GM10266 (cell line): ENCODE measurements at regions not wholly inside any gene's neighbourhood (a gene's known extent, or its start where the extent isn't known, plus 50 kb on each side); places are given as distances from the start of the nearest gene placed in this dataset.
A peak's percentile ranks its signal among the peaks of the same experiment; 100 is the strongest.

Experiments
- DNase-seq: peaks from one replicate; pipeline ENCODE4 v3.0.0; 2012; ENCODE audit errors: extremely low spot score
- TF ChIP-seq, protein P1 (sequence below): IDR thresholded peaks from 2 replicates; pipeline ENCODE4 v1.5.1; 2012; ENCODE audit warnings: mild to moderate bottlenecking, low read depth; ENCODE audit not compliant: control insufficient read depth, insufficient read depth; ENCODE audit errors: missing control alignments

DNA sequence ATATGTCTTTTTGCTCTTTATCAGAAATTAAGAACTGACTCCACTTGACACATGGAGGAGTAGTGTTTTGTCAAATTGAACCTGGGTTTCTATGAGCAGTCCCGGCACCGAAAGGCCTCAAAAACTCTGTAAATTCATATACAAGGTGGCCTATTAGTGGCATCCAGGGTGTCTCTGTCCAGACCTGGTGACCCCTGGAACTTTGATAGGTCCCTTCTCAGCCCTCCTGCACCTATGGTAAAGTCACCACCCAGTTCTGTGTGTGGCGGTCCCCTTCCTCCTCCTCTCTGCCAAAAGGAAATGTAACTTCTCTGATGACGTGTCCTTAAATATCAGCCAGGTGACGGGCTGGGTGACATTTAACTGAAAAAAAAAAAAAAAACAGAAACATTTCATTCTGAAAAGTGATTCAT is 204.0 kb upstream of the FOXN3 start:
- TF ChIP-seq, protein P1, sequence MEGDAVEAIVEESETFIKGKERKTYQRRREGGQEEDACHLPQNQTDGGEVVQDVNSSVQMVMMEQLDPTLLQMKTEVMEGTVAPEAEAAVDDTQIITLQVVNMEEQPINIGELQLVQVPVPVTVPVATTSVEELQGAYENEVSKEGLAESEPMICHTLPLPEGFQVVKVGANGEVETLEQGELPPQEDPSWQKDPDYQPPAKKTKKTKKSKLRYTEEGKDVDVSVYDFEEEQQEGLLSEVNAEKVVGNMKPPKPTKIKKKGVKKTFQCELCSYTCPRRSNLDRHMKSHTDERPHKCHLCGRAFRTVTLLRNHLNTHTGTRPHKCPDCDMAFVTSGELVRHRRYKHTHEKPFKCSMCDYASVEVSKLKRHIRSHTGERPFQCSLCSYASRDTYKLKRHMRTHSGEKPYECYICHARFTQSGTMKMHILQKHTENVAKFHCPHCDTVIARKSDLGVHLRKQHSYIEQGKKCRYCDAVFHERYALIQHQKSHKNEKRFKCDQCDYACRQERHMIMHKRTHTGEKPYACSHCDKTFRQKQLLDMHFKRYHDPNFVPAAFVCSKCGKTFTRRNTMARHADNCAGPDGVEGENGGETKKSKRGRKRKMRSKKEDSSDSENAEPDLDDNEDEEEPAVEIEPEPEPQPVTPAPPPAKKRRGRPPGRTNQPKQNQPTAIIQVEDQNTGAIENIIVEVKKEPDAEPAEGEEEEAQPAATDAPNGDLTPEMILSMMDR = no peak
- no peak for DNase-seq

DNA sequence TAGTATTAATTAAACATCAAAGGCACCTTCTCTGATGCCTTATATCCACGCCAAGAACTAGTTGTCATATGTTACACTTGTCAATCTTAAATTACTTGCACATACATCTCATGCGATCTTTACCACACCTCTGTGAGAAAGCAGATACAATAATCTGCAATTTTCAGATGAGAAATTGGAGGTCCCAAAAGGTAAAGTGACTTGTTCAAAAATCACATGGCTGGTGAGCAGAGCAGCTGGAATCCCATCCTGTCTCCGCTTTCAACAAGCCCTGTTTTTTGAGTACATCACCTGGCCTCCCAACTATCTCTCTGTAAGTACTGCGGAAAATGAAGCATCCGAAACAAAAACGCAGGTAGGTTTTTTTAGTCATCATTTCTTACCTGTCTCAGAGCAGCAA is 203.4 kb upstream of the FOXN3 start:
- TF ChIP-seq, protein P1 = no peak
- DNase-seq = no peak

DNA sequence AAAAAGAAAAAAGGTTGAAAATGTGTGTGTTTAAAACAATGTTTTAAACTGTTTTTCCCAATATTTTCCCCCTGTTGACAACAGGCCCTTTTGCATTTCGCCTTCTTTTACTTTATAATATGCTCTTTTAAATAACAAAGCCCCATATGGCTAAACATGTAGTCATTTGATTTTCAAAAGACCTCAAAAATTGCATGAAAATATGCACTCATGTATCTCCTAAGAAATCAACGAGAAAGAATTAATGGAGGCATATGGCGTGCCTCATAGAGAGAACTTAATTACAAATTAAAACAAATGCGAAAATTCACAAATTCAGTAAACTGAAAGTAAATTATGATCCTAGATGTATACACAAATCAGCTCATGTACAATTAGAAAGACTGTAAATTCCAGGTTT is 202.6 kb upstream of the FOXN3 start:
- TF ChIP-seq, protein P1 = no peak
- no peak for DNase-seq

DNA sequence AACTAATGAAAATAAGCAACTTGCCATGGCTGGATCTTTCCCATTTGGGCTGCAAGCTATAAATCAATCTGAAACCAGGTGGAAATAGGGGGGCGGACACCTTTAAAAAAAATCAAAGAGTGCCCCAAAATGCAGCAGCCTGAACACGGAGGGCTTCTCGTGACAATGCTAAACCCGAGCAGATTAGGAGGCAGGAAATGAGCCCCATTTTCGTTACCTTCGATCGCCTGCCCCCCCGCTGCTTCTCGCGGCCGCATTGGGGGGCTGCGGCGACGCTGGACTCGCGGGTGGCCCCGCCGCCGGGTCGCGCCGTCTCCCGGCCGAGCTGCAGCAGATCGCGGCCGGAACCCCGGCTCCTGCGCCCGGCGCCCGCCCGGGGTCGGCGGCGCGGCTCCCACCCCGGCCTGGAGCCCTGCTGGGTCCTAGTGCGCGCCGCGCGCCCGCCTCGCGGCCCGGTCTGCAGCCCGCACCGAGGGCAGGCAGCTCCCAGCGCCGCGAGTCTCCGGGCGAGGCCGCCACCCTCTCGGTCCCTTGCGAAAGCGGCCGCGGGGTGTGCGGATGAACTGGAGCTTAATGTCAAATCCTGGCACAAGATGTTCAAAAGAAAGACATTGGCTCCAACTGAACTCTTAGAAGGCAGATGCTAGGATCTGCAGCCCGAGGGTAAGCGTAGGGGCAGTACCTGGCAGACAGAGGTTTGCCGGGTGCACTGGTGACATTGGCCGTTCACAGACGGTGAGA is 201.9 kb upstream of the FOXN3 start:
- TF ChIP-seq, protein P1 = no peak
- DNase-seq = peak; percentile 86

DNA sequence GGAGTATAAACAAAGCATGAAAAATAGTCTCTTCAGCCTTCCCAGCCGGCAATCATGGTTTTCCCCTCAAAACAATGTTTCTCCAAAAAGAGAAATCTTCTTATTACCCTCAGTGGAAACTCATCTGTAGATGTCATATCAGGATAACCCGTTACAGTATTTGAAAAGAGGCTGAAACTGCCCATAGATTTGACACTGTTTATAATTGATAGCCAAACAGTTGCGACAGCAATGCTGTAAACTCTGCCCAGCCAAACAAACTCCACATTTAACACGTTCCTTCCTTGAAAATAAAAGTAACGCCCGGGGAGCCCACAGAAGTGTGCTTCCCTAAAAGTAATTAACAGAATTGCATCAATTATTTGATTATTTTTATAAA is 201.3 kb upstream of the FOXN3 start:
- TF ChIP-seq, protein P1 = no peak
- no peak for DNase-seq

DNA sequence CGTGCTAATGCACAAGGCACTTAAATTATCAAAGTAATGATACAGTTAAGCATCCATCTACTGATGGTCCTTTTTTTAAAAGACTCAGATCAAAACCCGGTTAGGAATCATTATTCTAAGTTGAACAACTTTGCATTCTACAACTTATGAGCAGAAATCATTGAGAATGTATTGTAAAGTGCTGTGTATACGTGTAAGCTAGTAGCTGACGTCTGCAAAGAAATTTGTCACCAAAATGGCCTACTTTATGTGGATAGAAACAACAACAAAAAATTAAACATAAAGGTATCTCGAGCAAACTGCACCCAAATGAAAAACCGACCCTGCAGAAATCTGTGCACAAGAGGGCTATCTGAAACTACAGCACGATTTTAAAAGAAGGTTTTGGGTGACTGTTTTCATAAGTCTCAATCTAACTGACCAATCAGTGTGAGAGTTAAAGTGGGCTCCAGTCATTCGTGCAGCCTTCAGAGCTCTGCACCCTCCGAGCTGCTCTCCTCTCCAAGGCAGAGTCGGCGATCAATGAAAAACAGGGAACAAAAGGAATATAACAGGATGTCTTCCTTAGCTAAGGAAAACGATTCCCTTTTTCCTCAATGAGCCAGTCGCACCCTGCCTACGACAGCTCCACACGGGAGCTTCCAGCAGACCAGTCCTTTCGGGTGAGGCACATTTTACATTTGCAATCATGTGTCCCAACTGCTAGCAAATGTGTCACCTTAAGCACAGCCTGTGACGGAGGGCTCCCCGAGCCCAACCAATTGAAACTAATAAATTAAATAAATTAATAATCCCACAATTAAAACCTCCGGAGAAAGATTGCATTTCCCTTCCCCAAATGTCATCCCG is 200.7 kb upstream of the FOXN3 start:
- DNase-seq = peak; percentile 65
- TF ChIP-seq, protein P1 = no peak

DNA sequence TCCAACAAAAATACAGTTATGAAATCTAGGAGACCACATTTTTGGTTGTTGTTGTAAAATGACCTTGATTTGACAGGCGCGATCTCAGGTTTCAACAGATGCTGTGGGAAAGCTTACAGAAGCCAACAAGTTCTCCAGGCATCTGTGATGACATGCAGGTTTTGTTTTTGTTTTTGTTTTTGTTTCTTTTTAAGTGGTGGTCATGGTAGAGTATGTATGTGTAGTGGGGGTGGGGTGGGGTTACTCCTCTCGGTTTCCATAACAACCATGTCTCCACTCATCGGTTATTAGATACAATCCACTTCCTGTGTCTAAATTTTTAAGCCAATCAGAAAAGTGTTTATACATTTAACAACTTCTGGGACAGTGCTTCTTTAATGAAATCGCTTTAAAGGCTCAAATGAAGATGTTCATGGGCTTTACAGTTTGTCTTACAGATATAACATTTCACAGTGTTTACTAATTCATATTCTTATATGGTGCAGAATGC is 199.9 kb upstream of the FOXN3 start:
- TF ChIP-seq, protein P1 = no peak
- DNase-seq = peak; percentile 78
